GM18517 (cell line): ENCODE measurements at regions not wholly inside any gene's neighbourhood (a gene's known extent, or its start where the extent isn't known, plus 50 kb on each side); places are given as distances from the start of the nearest gene placed in this dataset.

Experiments
- ATAC-seq: cut with Tn5 transposase; IDR thresholded peaks from one replicate; pipeline ENCODE4 v1.9.1; 2021; ENCODE audit warnings: mild to moderate bottlenecking, moderate library complexity; ENCODE audit not compliant: unreplicated experiment

GRCh38 chr6:142500250-142500786, 198.5 kb downstream of the ADGRG6 start:
- ATAC-seq = no peak

- ATAC-seq = no peak
Measured at GRCh38 chr6:142501795-142502194, 200.0 kb downstream of the ADGRG6 start.

GRCh38 chr6:142507065-142507464, 205.3 kb downstream of the ADGRG6 start:
- ATAC-seq = no peak

- no peak for ATAC-seq
Measured at GRCh38 chr6:142510211-142510610, 208.4 kb downstream of the ADGRG6 start.

- no peak for ATAC-seq
Measured at GRCh38 chr6:142518126-142518525, 216.3 kb downstream of the ADGRG6 start.

- no peak for ATAC-seq
Measured at GRCh38 chr6:142518761-142519160, 217.0 kb downstream of the ADGRG6 start.

- no peak for ATAC-seq
Measured at GRCh38 chr6:142521791-142522190, 220.0 kb downstream of the ADGRG6 start.

- no peak for ATAC-seq
Measured at GRCh38 chr6:142523515-142524375, 221.9 kb downstream of the ADGRG6 start.

- ATAC-seq = no peak
Measured at GRCh38 chr6:142530566-142530965, 228.8 kb downstream of the ADGRG6 start.

GRCh38 chr6:142531727-142532126, 229.9 kb downstream of the ADGRG6 start:
- no peak for ATAC-seq

GRCh38 chr6:142534076-142534475, 232.3 kb downstream of the ADGRG6 start:
- no peak for ATAC-seq

- ATAC-seq = no peak
Measured at GRCh38 chr6:142534484-142534883, 232.7 kb downstream of the ADGRG6 start.

- no peak for ATAC-seq
Measured at GRCh38 chr6:142537612-142538478, 236.0 kb downstream of the ADGRG6 start.

GRCh38 chr6:142542704-142543233, 241.0 kb downstream of the ADGRG6 start:
- no peak for ATAC-seq

- ATAC-seq = no peak
Measured at GRCh38 chr6:142543606-142544005, 241.8 kb downstream of the ADGRG6 start.

- no peak for ATAC-seq
Measured at GRCh38 chr6:142544199-142544838, 242.5 kb downstream of the ADGRG6 start.

GRCh38 chr6:142545147-142545546, 243.3 kb downstream of the ADGRG6 start:
- ATAC-seq = no peak

- no peak for ATAC-seq
Measured at GRCh38 chr6:142548566-142548965, 246.8 kb downstream of the ADGRG6 start.

GRCh38 chr6:142550310-142551063, 248.7 kb downstream of the ADGRG6 start:
- no peak for ATAC-seq

- ATAC-seq = no peak
Measured at GRCh38 chr6:142551274-142551811, 249.5 kb downstream of the ADGRG6 start.
